ENCODE measurements at regions not wholly inside any gene's neighbourhood (a gene's known extent, or its start where the extent isn't known, plus 50 kb on each side); places are given as distances from the start of the nearest gene placed in this dataset.

DNA sequence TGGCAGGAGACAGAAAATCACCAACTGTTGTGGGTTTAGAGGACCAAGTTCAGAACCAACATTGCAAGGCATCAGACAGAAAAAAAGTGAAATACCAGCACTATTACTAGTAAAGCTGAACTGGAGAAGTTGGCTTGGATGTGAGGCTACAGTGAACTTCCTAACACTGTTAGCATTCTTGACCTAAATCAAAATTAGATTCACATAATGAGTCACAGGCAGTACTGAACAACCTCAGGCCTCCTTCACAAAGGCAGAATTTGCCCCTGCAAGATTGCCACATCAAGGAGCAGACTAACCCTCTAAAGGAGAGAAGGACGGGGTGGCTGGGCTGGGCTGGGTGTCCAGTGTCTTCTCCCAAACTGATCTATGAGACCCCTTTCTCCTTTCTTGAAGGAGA is 539.7 kb downstream of the SNAPC1 start:
- Histone ChIP-seq H3K27ac (ENCODE audit: low read length in 2 of 2) (no peak overlapping the region), H3K4me1 (ENCODE audit: control insufficient read depth in 2 of 2, insufficient read depth in 2 of 2, low read length in 2 of 2) (no peaks in the 10 kb centered on the region), H4K20me1 (ENCODE audit: control insufficient read depth, insufficient read depth, low read length, poor library complexity, severe bottlenecking) (no peaks in the 10 kb centered on the region), H3K9ac (ENCODE audit: low read length) (no peak overlapping the region), H3K4me3 (ENCODE audit: control extremely low read depth in 1 of 5, extremely low read depth in 1 of 5, insufficient read depth in 1 of 5, low read depth in 2 of 5, low read length in 4 of 5) (no peak overlapping the region), H3K9me3 (ENCODE audit: control extremely low read depth in 1 of 3, control insufficient read depth in 2 of 3, insufficient read depth in 1 of 3, low read length in 2 of 3) (no peaks in the 10 kb centered on the region), H3K4me2 (replicated peaks; ENCODE audit: low read depth, low read length, poor library complexity, severe bottlenecking) (no peak overlapping the region), H2AFZ (ENCODE audit: insufficient read depth, low read depth, low read length, poor library complexity, severe bottlenecking) (no peak overlapping the region), H3K79me2 (ENCODE audit: control insufficient read depth, insufficient read depth, low read length) (no peaks in the 10 kb centered on the region), H3K36me3 (replicated peaks in 1 of 2; ENCODE audit: control extremely low read depth in 1 of 2, control insufficient read depth in 1 of 2, extremely low read depth in 1 of 2, insufficient read depth in 2 of 2, low read length in 1 of 2) (no peaks in the 10 kb centered on the region), H3K27me3 (replicated peaks in 1 of 4; ENCODE audit: control extremely low read depth in 1 of 4, control insufficient read depth in 3 of 4, insufficient read depth in 4 of 4, low read length in 3 of 4) (no peaks in the 10 kb centered on the region)
- no peaks in the 10 kb centered on the region for H3K4me1 Mint-ChIP-seq
- no peak overlapping the region for H3K27ac Mint-ChIP-seq
- H3K9me3 Mint-ChIP-seq (ENCODE audit: insufficient read depth) = no peaks in the 10 kb centered on the region
- H3K27me3 Mint-ChIP-seq = peaks cover 5% of the 10 kb centered on the region
- TF ChIP-seq, protein P1, sequence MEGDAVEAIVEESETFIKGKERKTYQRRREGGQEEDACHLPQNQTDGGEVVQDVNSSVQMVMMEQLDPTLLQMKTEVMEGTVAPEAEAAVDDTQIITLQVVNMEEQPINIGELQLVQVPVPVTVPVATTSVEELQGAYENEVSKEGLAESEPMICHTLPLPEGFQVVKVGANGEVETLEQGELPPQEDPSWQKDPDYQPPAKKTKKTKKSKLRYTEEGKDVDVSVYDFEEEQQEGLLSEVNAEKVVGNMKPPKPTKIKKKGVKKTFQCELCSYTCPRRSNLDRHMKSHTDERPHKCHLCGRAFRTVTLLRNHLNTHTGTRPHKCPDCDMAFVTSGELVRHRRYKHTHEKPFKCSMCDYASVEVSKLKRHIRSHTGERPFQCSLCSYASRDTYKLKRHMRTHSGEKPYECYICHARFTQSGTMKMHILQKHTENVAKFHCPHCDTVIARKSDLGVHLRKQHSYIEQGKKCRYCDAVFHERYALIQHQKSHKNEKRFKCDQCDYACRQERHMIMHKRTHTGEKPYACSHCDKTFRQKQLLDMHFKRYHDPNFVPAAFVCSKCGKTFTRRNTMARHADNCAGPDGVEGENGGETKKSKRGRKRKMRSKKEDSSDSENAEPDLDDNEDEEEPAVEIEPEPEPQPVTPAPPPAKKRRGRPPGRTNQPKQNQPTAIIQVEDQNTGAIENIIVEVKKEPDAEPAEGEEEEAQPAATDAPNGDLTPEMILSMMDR (IDR thresholded peaks at IDR 0.05) = no peak
- no peak for TF ChIP-seq EZH2 (IDR thresholded peaks at IDR 0.05; ENCODE audit: borderline replicate concordance, insufficient read depth, low read depth, low read length, poor library complexity, severe bottlenecking)
- DNase-seq (no peak), ATAC-seq (ENCODE audit: low read depth) (no peak)
- intact Hi-C loops (cut with micrococcal nuclease) = no loop called here
- H3K4me3 Mint-ChIP-seq = no peak overlapping the region
- ChIA-PET POLR2A (no interaction called here), CTCF (no interaction called here)
- no CpG with 5 or more reads among the region's 1 CpG for WGBS (ENCODE audit: insufficient coverage)

DNA sequence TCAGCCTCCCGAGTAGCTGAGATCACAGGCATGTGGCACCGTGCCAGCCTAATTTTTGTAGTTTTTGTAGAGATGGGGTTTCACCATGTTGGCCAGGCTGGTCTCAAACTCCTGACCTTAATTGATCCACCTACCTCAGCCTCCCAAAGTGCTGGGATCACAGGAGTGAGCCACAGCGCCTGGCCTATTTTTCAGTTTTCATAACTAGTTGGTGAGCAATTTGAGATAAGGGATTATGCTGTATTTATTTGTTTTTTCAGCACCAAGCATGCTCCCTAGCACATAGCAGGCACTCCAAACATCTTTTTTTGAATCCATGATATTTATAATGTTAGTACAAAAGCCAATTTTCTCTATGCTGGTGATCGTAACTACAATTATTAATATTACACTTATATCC is 541.2 kb downstream of the SNAPC1 start:
- H3K27me3 Mint-ChIP-seq = peaks cover 5% of the 10 kb centered on the region
- no peaks in the 10 kb centered on the region for H3K9me3 Mint-ChIP-seq (ENCODE audit: insufficient read depth)
- WGBS (ENCODE audit: insufficient coverage) = no CpG with 5 or more reads among the region's 4 CpGs

More for the DNA sequence above, 541.2 kb downstream of the SNAPC1 start:
- POLR2A ChIA-PET = no interaction called here
- Histone ChIP-seq H3K27ac (ENCODE audit: low read length in 2 of 2) (no peak overlapping the region), H3K9ac (ENCODE audit: low read length) (no peak overlapping the region), H3K4me3 (ENCODE audit: control extremely low read depth in 1 of 5, extremely low read depth in 1 of 5, insufficient read depth in 1 of 5, low read depth in 2 of 5, low read length in 4 of 5) (no peak overlapping the region), H3K27me3 (replicated peaks in 1 of 4; ENCODE audit: control extremely low read depth in 1 of 4, control insufficient read depth in 3 of 4, insufficient read depth in 4 of 4, low read length in 3 of 4) (no peaks in the 10 kb centered on the region), H3K79me2 (ENCODE audit: control insufficient read depth, insufficient read depth, low read length) (no peaks in the 10 kb centered on the region), H3K9me3 (ENCODE audit: control extremely low read depth in 1 of 3, control insufficient read depth in 2 of 3, insufficient read depth in 1 of 3, low read length in 2 of 3) (no peaks in the 10 kb centered on the region), H3K36me3 (replicated peaks in 1 of 2; ENCODE audit: control extremely low read depth in 1 of 2, control insufficient read depth in 1 of 2, extremely low read depth in 1 of 2, insufficient read depth in 2 of 2, low read length in 1 of 2) (no peaks in the 10 kb centered on the region), H2AFZ (ENCODE audit: insufficient read depth, low read depth, low read length, poor library complexity, severe bottlenecking) (no peak overlapping the region), H3K4me1 (ENCODE audit: control insufficient read depth in 2 of 2, insufficient read depth in 2 of 2, low read length in 2 of 2) (no peaks in the 10 kb centered on the region), H3K4me2 (replicated peaks; ENCODE audit: low read depth, low read length, poor library complexity, severe bottlenecking) (no peak overlapping the region), H4K20me1 (ENCODE audit: control insufficient read depth, insufficient read depth, low read length, poor library complexity, severe bottlenecking) (no peaks in the 10 kb centered on the region)
- ATAC-seq (ENCODE audit: low read depth) (no peak), DNase-seq (no peak)
- intact Hi-C loops (cut with micrococcal nuclease) = no loop called here
- TF ChIP-seq, protein P1 (IDR thresholded peaks at IDR 0.05) = no peak
- no peak for TF ChIP-seq EZH2 (IDR thresholded peaks at IDR 0.05; ENCODE audit: borderline replicate concordance, insufficient read depth, low read depth, low read length, poor library complexity, severe bottlenecking)
- Mint-ChIP-seq H3K27ac (no peak overlapping the region), H3K4me3 (no peak overlapping the region), H3K4me1 (no peaks in the 10 kb centered on the region)
- CTCF ChIA-PET = no interaction called here
